A549 (cell line): ENCODE measurements at regions not wholly inside any gene's neighbourhood (a gene's known extent, or its start where the extent isn't known, plus 50 kb on each side); places are given as distances from the start of the nearest gene placed in this dataset.

Experiments used
- ATAC-seq, 2 experiments: fragments of 200-7000 bp in 1 of 2; fragments of >200 bp in 1 of 2; cut with Nextera tagmentation in 1 of 2; cut with Tn5 transposase in 1 of 2; 3 replicates each; pipeline versions ENCODE4 v1.8.0 to v1.9.1; 2018 to 2020; ENCODE audit warnings: mild to moderate bottlenecking in 1 of 2, moderate library complexity in 1 of 2
- CTCF ChIA-PET: fragments of 300-600 bp; sonication (Branson Sonifier 250); formaldehyde crosslinking; extraction: SDS; loops from one replicate; lab custom pipeline; 2021; ENCODE audit warnings: antibody characterized with exemption, inconsistent platforms; lab: Yijun Ruan, JAX
- POLR2A ChIA-PET: fragments of 350-600 bp; formaldehyde crosslinking; extraction: SDS; loops from one replicate; lab custom pipeline; 2021; ENCODE audit warnings: antibody characterized with exemption, inconsistent platforms; lab: Yijun Ruan, JAX
- DNase-seq, 2 experiments: peaks; one replicate each; pipeline versions ENCODE4 v3.0.0 to v3.0.0-alpha.2; 2011 to 2016; ENCODE audit warnings: low read depth in 1 of 2, low spot score in 1 of 2
- FAIRE-seq: peaks from 2 replicates; lab custom pipeline; 2011; peaks lifted over from hg19 to GRCh38; lab: Jason Lieb, UNC
- H3K27ac ChIP-seq, 2 experiments: fragments of >200 bp; sonication (Bioruptor Twin); formaldehyde crosslinking; 3 replicates each; pipeline ENCODE4 v1.5.1; 2016 to 2017
- H3K4me1 ChIP-seq: fragments of >200 bp; sonication (Bioruptor Twin); formaldehyde crosslinking; 3 replicates; pipeline ENCODE4 v1.6.1; 2016
- H3K4me2 ChIP-seq: fragments of >200 bp; sonication (Bioruptor Twin); formaldehyde crosslinking; 3 replicates; pipeline ENCODE4 v1.6.1; 2016
- H3K4me3 ChIP-seq: fragments of >200 bp; sonication (Bioruptor Twin); formaldehyde crosslinking; 3 replicates; pipeline ENCODE4 v1.5.1; 2016
- H3K9me3 ChIP-seq: fragments of >200 bp; sonication (Bioruptor Twin); formaldehyde crosslinking; 3 replicates; pipeline ENCODE4 v1.6.1; 2016
- BCL3 ChIP-seq: fragments of >200 bp; sonication (Bioruptor Twin); formaldehyde crosslinking; IDR thresholded peaks from 3 replicates; pipeline ENCODE4 v1.6.1; 2016
- CEBPB ChIP-seq, 2 experiments: fragments of >200 bp in 1 of 2; sonication (Bioruptor Twin) in 1 of 2; formaldehyde crosslinking in 1 of 2; IDR thresholded peaks; 2 replicates each; pipeline ENCODE4 v1.6.1; 2012 to 2016
- CHD2 ChIP-seq: fragments of 150-350 bp; IDR thresholded peaks from 2 replicates; pipeline ENCODE4 v1.6.1; 2014; ENCODE audit warnings: low read length; ENCODE audit not compliant: partially characterized antibody
- CHD4 ChIP-seq: fragments of 200-600 bp; sonication (generic); IDR thresholded peaks from 2 replicates; pipeline ENCODE4 v1.6.1; 2016; ENCODE audit warnings: antibody characterized with exemption, mild to moderate bottlenecking, borderline replicate concordance
- EHF ChIP-seq: fragments of 250-450 bp; sonication (Bioruptor Pico); IDR thresholded peaks from 2 replicates; pipeline ENCODE4 v1.5.0; 2020; ENCODE audit warnings: mild to moderate bottlenecking
- FOSB ChIP-seq: fragments of 250-450 bp; sonication (Bioruptor Pico); IDR thresholded peaks from 2 replicates; pipeline ENCODE4 v1.5.0; 2020; ENCODE audit warnings: mild to moderate bottlenecking, moderate library complexity
- HEYL ChIP-seq: fragments of 250-450 bp; sonication (Bioruptor Pico); IDR thresholded peaks from 2 replicates; pipeline ENCODE4 v1.8.0; 2021; ENCODE audit warnings: mild to moderate bottlenecking, moderate library complexity
- HOXA7 ChIP-seq: fragments of 250-450 bp; sonication (Bioruptor Pico); IDR thresholded peaks from 2 replicates; pipeline ENCODE4 v1.5.0; 2020; ENCODE audit warnings: mild to moderate bottlenecking, moderate library complexity
- HOXB13 ChIP-seq: fragments of 250-450 bp; sonication (Bioruptor Pico); IDR thresholded peaks from 2 replicates; pipeline ENCODE4 v1.5.0; 2020; ENCODE audit warnings: low read depth, mild to moderate bottlenecking, moderate library complexity
- JUNB ChIP-seq: fragments of >200 bp; sonication (Bioruptor Twin); formaldehyde crosslinking; IDR thresholded peaks from 2 replicates; pipeline ENCODE4 v1.6.1; 2016
- MAZ ChIP-seq: fragments of 150-350 bp; IDR thresholded peaks from 2 replicates; pipeline ENCODE4 v1.6.1; 2014; ENCODE audit warnings: antibody characterized with exemption, low read depth, low read length, borderline replicate concordance
- RAD21 ChIP-seq, 2 experiments: fragments of >200 bp in 1 of 2; sonication (Bioruptor Twin) in 1 of 2; formaldehyde crosslinking in 1 of 2; IDR thresholded peaks in 1 of 2; conservative IDR thresholded peaks in 1 of 2; 2 replicates in 1 of 2; 3 replicates in 1 of 2; pipeline ENCODE4 v1.6.1; 2012 to 2018; ENCODE audit warnings: inconsistent platforms in 1 of 2
- SREBF2 ChIP-seq: fragments of 450-650 bp; IDR thresholded peaks from 2 replicates; pipeline ENCODE4 v1.6.1; 2014; ENCODE audit warnings: mild to moderate bottlenecking, moderate library complexity
- TFCP2L1 ChIP-seq: fragments of 250-450 bp; sonication (Bioruptor Pico); IDR thresholded peaks from 2 replicates; pipeline ENCODE4 v1.5.0; 2021; ENCODE audit warnings: mild to moderate bottlenecking
- ZSCAN20 ChIP-seq: fragments of 250-450 bp; sonication (Bioruptor Pico); IDR thresholded peaks from 2 replicates; pipeline ENCODE4 v1.8.0; 2022; ENCODE audit warnings: mild to moderate bottlenecking, moderate library complexity
- WGBS: methylation state at CpG from one replicate; pipeline ENCODE4 v1.1.6; 2017; ENCODE audit errors: missing lambda C conversion rate; 5-methylcytosine and 5-hydroxymethylcytosine counted together
- TF ChIP-seq, protein P1 (sequence below): fragments of 200-600 bp; sonication (generic); IDR thresholded peaks from 2 replicates; pipeline ENCODE4 v1.6.1; 2016; ENCODE audit warnings: antibody characterized with exemption, mild to moderate bottlenecking, moderate library complexity

DNA sequence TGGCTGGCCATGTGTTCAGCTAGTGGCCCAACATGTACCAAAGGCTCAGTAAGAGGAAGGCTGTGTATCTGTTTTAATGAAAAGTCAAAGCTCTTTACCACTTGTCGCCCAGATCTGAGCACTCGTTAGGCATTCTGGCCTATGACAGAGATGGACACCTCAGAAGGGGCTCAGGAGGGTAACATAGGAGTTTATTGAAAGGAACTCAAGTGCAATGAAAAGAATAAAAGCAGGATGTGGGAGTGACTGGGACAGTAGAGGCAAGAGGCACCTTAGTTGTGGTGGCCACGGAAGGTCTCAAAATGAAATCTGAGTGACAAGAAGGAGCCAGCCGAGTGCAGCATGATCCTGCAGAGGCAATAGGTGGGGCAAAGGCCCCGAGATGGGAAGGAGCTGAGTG is 309.7 kb downstream of the MN1 start:
- CTCF ChIA-PET = no interaction called here
- POLR2A ChIA-PET = no interaction called here
- FAIRE-seq (no peak), ATAC-seq (no peak), DNase-seq (no peak)
- no peak overlapping the region for H3K4me3 ChIP-seq
- TF ChIP-seq BCL3 (no peak), HOXB13 (no peak), FOSB (CRISPR knock-in tag) (no peak), ZSCAN20 (CRISPR knock-in tag) (no peak), JUNB (no peak), EHF (CRISPR knock-in tag) (no peak), HEYL (no peak), SREBF2 (no peak)
- TF ChIP-seq, protein P1, sequence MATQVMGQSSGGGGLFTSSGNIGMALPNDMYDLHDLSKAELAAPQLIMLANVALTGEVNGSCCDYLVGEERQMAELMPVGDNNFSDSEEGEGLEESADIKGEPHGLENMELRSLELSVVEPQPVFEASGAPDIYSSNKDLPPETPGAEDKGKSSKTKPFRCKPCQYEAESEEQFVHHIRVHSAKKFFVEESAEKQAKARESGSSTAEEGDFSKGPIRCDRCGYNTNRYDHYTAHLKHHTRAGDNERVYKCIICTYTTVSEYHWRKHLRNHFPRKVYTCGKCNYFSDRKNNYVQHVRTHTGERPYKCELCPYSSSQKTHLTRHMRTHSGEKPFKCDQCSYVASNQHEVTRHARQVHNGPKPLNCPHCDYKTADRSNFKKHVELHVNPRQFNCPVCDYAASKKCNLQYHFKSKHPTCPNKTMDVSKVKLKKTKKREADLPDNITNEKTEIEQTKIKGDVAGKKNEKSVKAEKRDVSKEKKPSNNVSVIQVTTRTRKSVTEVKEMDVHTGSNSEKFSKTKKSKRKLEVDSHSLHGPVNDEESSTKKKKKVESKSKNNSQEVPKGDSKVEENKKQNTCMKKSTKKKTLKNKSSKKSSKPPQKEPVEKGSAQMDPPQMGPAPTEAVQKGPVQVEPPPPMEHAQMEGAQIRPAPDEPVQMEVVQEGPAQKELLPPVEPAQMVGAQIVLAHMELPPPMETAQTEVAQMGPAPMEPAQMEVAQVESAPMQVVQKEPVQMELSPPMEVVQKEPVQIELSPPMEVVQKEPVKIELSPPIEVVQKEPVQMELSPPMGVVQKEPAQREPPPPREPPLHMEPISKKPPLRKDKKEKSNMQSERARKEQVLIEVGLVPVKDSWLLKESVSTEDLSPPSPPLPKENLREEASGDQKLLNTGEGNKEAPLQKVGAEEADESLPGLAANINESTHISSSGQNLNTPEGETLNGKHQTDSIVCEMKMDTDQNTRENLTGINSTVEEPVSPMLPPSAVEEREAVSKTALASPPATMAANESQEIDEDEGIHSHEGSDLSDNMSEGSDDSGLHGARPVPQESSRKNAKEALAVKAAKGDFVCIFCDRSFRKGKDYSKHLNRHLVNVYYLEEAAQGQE = no peak
- peaks cover 28% of the 10 kb centered on the region for H3K4me1 ChIP-seq
- 66% methylated on average over 5 of the region's 5 CpGs for WGBS
- H3K9me3 ChIP-seq = no peaks in the 10 kb centered on the region
- H3K27ac ChIP-seq = no peak overlapping the region
- no peak overlapping the region for H3K4me2 ChIP-seq

DNA sequence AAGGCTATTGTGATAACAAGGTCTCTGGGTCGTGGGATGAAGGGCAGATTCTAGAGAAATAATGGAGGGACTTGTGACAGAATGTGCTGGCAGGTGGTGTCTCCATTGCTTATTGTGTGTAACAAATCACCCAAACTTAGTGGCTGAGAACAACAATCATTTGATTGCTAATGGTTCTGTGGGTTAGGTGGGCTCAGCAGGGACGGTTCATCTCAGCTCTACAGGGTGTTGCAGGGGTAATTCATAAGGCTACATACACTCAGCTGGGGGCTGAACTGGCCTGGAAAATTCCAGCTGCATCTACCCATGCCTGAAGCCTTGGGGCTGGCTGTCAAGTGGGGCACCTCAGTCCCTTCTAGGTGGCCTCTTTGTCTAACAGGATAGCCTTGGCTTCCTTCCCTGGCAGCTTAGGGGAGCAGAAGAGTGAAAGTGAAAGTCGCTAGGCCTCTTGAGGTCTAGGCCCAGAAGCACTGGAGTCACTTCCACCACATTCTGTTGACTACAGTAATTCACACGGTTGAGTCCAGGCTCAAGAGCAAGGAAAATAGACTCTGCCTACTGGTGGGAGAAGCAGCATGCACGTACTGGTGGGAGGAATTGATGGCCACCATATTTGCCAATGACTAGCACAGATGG is 308.9 kb downstream of the MN1 start:
- ATAC-seq (no peak), FAIRE-seq (no peak), DNase-seq (no peak)
- Histone ChIP-seq H3K9me3 (no peaks in the 10 kb centered on the region), H3K27ac (no peak overlapping the region), H3K4me1 (peaks cover 26% of the 10 kb centered on the region), H3K4me3 (no peak overlapping the region), H3K4me2 (no peak overlapping the region)
- ChIA-PET POLR2A (no interaction called here), CTCF (interaction anchor here (0.5 to 1.1 kb wide), 2 partner anchors 8 to 11 kb away, joined by 3 read pairs; no protein-coding TSS in a partner anchor)
- TF ChIP-seq CHD2 = no peak
- 75% methylated on average over 4 of the region's 5 CpGs for WGBS

- no peak overlapping the region for H3K4me3 ChIP-seq
- TF ChIP-seq TFCP2L1 (CRISPR knock-in tag) (no peak), HOXA7 (CRISPR knock-in tag) (no peak), CEBPB (IDR thresholded peaks at IDR 0.05) (no peak), MAZ (no peak), JUNB (no peak), RAD21 (conservative IDR thresholded peaks at IDR 0.05 in 1 of 2, IDR thresholded peaks at IDR 0.05 in 1 of 2) (no peak), CHD4 (no peak)
- TF ChIP-seq, all 56 proteins: peak for 0
- WGBS = 66% methylated on average over 4 of the region's 4 CpGs
- FAIRE-seq (no peak), ATAC-seq (no peak), DNase-seq (no peak)
- Histone ChIP-seq H3K27ac (no peak overlapping the region), H3K4me1 (peaks cover 15% of the 10 kb centered on the region), H3K9me3 (no peaks in the 10 kb centered on the region), H3K4me2 (no peak overlapping the region)
- CTCF ChIA-PET = no interaction called here
- POLR2A ChIA-PET = no interaction called here
These were observed 307.8 kb downstream of the MN1 start for GRCh38 chr22:27493796-27494195.
